Tibial nerve (tissue), 4 donors: ENCODE measurements at regions not wholly inside any gene's neighbourhood (a gene's known extent, or its start where the extent isn't known, plus 50 kb on each side); places are given as distances from the start of the nearest gene placed in this dataset.
A peak's percentile ranks its signal among the peaks of the same experiment; 100 is the strongest.

Experiments
- DNase-seq, 2 donors: peaks; one replicate each; pipeline ENCODE4 v3.0.0-alpha.2; 2019; ENCODE audit warnings: low spot score in 2 of 2
- H3K27ac ChIP-seq, 4 donors: fragments of 200-600 bp; sonication (generic) in 3 of 4; one replicate each; pipeline ENCODE4 v1.5.1; 2017 to 2019; ENCODE audit warnings: mild to moderate bottlenecking in 1 of 4
- H3K27me3 ChIP-seq, 2 donors: fragments of 200-600 bp; sonication (generic) in 1 of 2; one replicate each; pipeline versions ENCODE4 v1.5.1 to v1.6.0; 2017 to 2019
- H3K36me3 ChIP-seq, 3 donors: fragments of 200-600 bp; sonication (generic); one replicate each; pipeline ENCODE4 v1.5.1; 2018 to 2019
- H3K4me1 ChIP-seq, 4 donors: fragments of 200-600 bp; sonication (generic) in 3 of 4; one replicate each; pipeline ENCODE4 v1.5.1; 2017 to 2019
- H3K4me3 ChIP-seq, 4 donors: fragments of 200-600 bp; sonication (generic) in 3 of 4; one replicate each; pipeline ENCODE4 v1.5.1; 2017 to 2019; ENCODE audit warnings: mild to moderate bottlenecking in 1 of 4, moderate library complexity in 1 of 4
- H3K9me3 ChIP-seq, 4 donors: fragments of 200-600 bp; sonication (generic) in 3 of 4; one replicate each; pipeline ENCODE4 v1.5.1; 2017 to 2019
- EP300 ChIP-seq, 2 donors: sonication (generic); formaldehyde crosslinking; IDR thresholded peaks; one replicate each; pipeline ENCODE4 v1.6.1; 2017; ENCODE audit warnings: antibody characterized with exemption in 2 of 2, mild to moderate bottlenecking in 1 of 2
- POLR2A ChIP-seq, 2 donors: fragments of 450-650 bp; IDR thresholded peaks; one replicate each; pipeline ENCODE4 v1.6.1; 2017; ENCODE audit warnings: antibody characterized with exemption in 2 of 2, mild to moderate bottlenecking in 2 of 2, moderate library complexity in 2 of 2
- WGBS, 2 donors: methylation state at CpG; one replicate each; pipeline ENCODE4 v1.1.5; 2018; 5-methylcytosine and 5-hydroxymethylcytosine counted together
- TF ChIP-seq, protein P1 (sequence below), 5 experiments: fragments of 200-600 bp in 3 of 5; fragments of 450-650 bp in 2 of 5; sonication (generic) in 3 of 5; IDR thresholded peaks; one replicate each; pipeline ENCODE4 v1.5.1; 2016 to 2019; ENCODE audit warnings: antibody characterized with exemption in 5 of 5, mild to moderate bottlenecking in 3 of 5, moderate library complexity in 2 of 5

DNA sequence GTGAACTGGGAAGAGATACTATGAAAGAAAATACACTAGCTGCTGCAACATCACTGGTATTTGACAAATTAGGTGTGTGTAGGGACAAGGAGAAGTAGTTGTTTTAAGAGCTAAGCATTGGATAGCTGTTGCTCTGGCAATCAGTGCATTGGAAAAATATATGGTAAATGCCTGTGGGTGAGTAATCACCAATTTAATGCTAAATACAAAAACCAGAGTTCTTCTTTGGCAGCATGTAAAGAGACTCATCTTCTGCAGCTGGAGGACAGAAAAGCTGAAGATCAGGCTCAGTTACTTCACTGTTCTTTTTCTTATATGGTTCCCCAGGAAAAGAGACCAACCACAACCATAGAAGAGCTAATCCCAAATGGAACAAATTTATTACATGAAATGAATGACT lies 201.8 kb upstream of the MPDZ start:
- Histone ChIP-seq H3K36me3 (no peaks in the 10 kb centered on the region), H3K27ac (no peak overlapping the region), H3K4me3 (no peak overlapping the region), H3K4me1 (peaks cover 0 to 17% (median 2%) of the 10 kb centered on the region in 4 donors), H3K9me3 (no peaks in the 10 kb centered on the region), H3K27me3 (no peaks in the 10 kb centered on the region)
- TF ChIP-seq EP300 (IDR thresholded peaks at IDR 0.05) (no peak), POLR2A (IDR thresholded peaks at IDR 0.05) (no peak)
- TF ChIP-seq, protein P1, sequence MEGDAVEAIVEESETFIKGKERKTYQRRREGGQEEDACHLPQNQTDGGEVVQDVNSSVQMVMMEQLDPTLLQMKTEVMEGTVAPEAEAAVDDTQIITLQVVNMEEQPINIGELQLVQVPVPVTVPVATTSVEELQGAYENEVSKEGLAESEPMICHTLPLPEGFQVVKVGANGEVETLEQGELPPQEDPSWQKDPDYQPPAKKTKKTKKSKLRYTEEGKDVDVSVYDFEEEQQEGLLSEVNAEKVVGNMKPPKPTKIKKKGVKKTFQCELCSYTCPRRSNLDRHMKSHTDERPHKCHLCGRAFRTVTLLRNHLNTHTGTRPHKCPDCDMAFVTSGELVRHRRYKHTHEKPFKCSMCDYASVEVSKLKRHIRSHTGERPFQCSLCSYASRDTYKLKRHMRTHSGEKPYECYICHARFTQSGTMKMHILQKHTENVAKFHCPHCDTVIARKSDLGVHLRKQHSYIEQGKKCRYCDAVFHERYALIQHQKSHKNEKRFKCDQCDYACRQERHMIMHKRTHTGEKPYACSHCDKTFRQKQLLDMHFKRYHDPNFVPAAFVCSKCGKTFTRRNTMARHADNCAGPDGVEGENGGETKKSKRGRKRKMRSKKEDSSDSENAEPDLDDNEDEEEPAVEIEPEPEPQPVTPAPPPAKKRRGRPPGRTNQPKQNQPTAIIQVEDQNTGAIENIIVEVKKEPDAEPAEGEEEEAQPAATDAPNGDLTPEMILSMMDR (IDR thresholded peaks at IDR 0.05), result no peak
- DNase-seq, result no peak

- 90 to 91% methylated on average over 3 of the region's 3 CpGs for WGBS, 2 donors
- DNase-seq, result no peak
- Histone ChIP-seq H3K9me3 (peaks cover 0 to 5% (median 0%) of the 10 kb centered on the region in 4 donors), H3K4me3 (no peak overlapping the region), H3K4me1 (peaks cover 0 to 17% (median 2%) of the 10 kb centered on the region in 4 donors), H3K36me3 (no peaks in the 10 kb centered on the region), H3K27ac (no peak overlapping the region), H3K27me3 (no peaks in the 10 kb centered on the region)
- TF ChIP-seq POLR2A (IDR thresholded peaks at IDR 0.05) (no peak), EP300 (IDR thresholded peaks at IDR 0.05) (no peak)
- TF ChIP-seq, protein P1 (IDR thresholded peaks at IDR 0.05), result no peak
These were observed 201.2 kb upstream of the MPDZ start for GRCh38 chr9:13480693-13481092.

DNA sequence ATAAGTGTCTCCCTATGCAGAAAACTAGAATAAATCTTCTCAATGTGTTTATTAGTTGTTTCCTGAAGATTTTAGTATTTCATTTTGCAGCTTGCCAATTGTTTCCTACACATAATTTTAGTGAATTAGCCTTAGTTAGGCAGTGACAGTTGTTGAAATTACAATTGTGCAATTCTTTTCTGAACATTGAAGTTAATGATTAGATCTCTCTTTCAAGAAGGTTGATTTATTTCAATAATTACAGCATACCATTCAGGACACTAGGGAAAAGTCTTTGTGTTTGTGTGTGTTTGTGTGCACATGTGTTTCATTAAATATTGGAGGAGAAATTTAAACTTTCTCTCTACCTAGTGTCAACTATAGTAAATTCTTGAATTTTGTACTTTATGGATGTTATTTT lies 199.6 kb upstream of the MPDZ start:
- H3K27me3 ChIP-seq, result no peaks in the 10 kb centered on the region
- peaks cover 0 to 21% (median 0%) of the 10 kb centered on the region in 4 donors for H3K9me3 ChIP-seq
- no peak overlapping the region for H3K4me3 ChIP-seq
- DNase-seq, result no peak
- H3K27ac ChIP-seq, result no peak overlapping the region
- H3K36me3 ChIP-seq, result no peaks in the 10 kb centered on the region
- TF ChIP-seq, protein P1 (IDR thresholded peaks at IDR 0.05), result no peak
- no peak for TF ChIP-seq POLR2A (IDR thresholded peaks at IDR 0.05)
- peaks cover 0 to 7% (median 0%) of the 10 kb centered on the region in 4 donors for H3K4me1 ChIP-seq

GRCh38 chr9:13478639-13479038 lies 199.1 kb upstream of the MPDZ start:
- Histone ChIP-seq H3K27me3 (no peaks in the 10 kb centered on the region), H3K9me3 (peaks cover 0 to 21% (median 0%) of the 10 kb centered on the region in 4 donors), H3K4me1 (peaks cover 0 to 6% (median 0%) of the 10 kb centered on the region in 4 donors), H3K4me3 (no peak overlapping the region), H3K27ac (peak overlapping the region in 1 of 4 donors; percentile 14), H3K36me3 (no peaks in the 10 kb centered on the region)
- TF ChIP-seq POLR2A (IDR thresholded peaks at IDR 0.05) (no peak), EP300 (IDR thresholded peaks at IDR 0.05) (peak in 1 of 2 donors; percentile 46)
- TF ChIP-seq, protein P1 (IDR thresholded peaks at IDR 0.05), result no peak
- DNase-seq, result peak in 1 of 2 donors; percentile 11
- WGBS, 2 donors, result 26 to 31% methylated on average over 1 of the region's 1 CpG

GRCh38 chr9:13478160-13478559 lies 198.7 kb upstream of the MPDZ start:
- WGBS, 2 donors, result 67 to 72% methylated on average over 2 of the region's 2 CpGs
- no peak for DNase-seq
- Histone ChIP-seq H3K4me3 (no peak overlapping the region), H3K36me3 (no peaks in the 10 kb centered on the region), H3K9me3 (peaks cover 0 to 21% (median 0%) of the 10 kb centered on the region in 4 donors), H3K4me1 (peaks cover 0 to 6% (median 0%) of the 10 kb centered on the region in 4 donors), H3K27me3 (no peaks in the 10 kb centered on the region), H3K27ac (no peak overlapping the region)
- TF ChIP-seq, protein P1 (IDR thresholded peaks at IDR 0.05), result no peak
- TF ChIP-seq EP300 (IDR thresholded peaks at IDR 0.05) (no peak), POLR2A (IDR thresholded peaks at IDR 0.05) (no peak)
